ENCODE measurements at regions not wholly inside any gene's neighbourhood (a gene's known extent, or its start where the extent isn't known, plus 50 kb on each side); places are given as distances from the start of the nearest gene placed in this dataset.

GRCh38 chr9:88237479-88237961, 99.2 kb upstream of the SPATA31C2 start:
- Histone ChIP-seq H3K4me3 (ENCODE audit: low read length in 3 of 3) (no peak overlapping the region), H3K27ac (ENCODE audit: low read depth in 2 of 2, low read length in 2 of 2) (no peak overlapping the region), H3K4me1 (ENCODE audit: control insufficient read depth in 2 of 3, insufficient read depth in 2 of 3, low read depth in 1 of 3, low read length in 3 of 3) (peaks cover 0 to 2% (median 0%) of the 10 kb centered on the region in 3 donors), H3K27me3 (ENCODE audit: control insufficient read depth, insufficient read depth, low read length) (no peaks in the 10 kb centered on the region), H3K9ac (ENCODE audit: low read length in 3 of 3) (no peak overlapping the region), H3K9me3 (ENCODE audit: control insufficient read depth in 2 of 3, insufficient read depth in 1 of 3, low read length in 3 of 3) (no peaks in the 10 kb centered on the region), H3K36me3 (ENCODE audit: control insufficient read depth in 2 of 3, insufficient read depth in 3 of 3, low read length in 3 of 3) (no peaks in the 10 kb centered on the region)
- intact Hi-C loops (cut with DNase I), result no loop called here
- FAIRE-seq, result no peak
- TF ChIP-seq, protein P1, sequence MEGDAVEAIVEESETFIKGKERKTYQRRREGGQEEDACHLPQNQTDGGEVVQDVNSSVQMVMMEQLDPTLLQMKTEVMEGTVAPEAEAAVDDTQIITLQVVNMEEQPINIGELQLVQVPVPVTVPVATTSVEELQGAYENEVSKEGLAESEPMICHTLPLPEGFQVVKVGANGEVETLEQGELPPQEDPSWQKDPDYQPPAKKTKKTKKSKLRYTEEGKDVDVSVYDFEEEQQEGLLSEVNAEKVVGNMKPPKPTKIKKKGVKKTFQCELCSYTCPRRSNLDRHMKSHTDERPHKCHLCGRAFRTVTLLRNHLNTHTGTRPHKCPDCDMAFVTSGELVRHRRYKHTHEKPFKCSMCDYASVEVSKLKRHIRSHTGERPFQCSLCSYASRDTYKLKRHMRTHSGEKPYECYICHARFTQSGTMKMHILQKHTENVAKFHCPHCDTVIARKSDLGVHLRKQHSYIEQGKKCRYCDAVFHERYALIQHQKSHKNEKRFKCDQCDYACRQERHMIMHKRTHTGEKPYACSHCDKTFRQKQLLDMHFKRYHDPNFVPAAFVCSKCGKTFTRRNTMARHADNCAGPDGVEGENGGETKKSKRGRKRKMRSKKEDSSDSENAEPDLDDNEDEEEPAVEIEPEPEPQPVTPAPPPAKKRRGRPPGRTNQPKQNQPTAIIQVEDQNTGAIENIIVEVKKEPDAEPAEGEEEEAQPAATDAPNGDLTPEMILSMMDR (IDR thresholded peaks at IDR 0.05; ENCODE audit: borderline replicate concordance, extremely low read depth, insufficient read depth), result no peak
- peak in 3 of 5 donors; percentile 52 to 74 (median 68) for DNase-seq

- intact Hi-C loops (cut with DNase I), result no loop called here
- Histone ChIP-seq H3K36me3 (ENCODE audit: control insufficient read depth in 2 of 3, insufficient read depth in 3 of 3, low read length in 3 of 3) (no peaks in the 10 kb centered on the region), H3K9me3 (ENCODE audit: control insufficient read depth in 2 of 3, insufficient read depth in 1 of 3, low read length in 3 of 3) (no peaks in the 10 kb centered on the region), H3K4me3 (ENCODE audit: low read length in 3 of 3) (no peak overlapping the region), H3K9ac (ENCODE audit: low read length in 3 of 3) (no peak overlapping the region), H3K27me3 (ENCODE audit: control insufficient read depth, insufficient read depth, low read length) (no peaks in the 10 kb centered on the region), H3K4me1 (ENCODE audit: control insufficient read depth in 2 of 3, insufficient read depth in 2 of 3, low read depth in 1 of 3, low read length in 3 of 3) (peaks cover 0 to 2% (median 0%) of the 10 kb centered on the region in 3 donors), H3K27ac (ENCODE audit: low read depth in 2 of 2, low read length in 2 of 2) (no peak overlapping the region)
- FAIRE-seq, result no peak
- peak in 1 of 5 donors; percentile 71 for DNase-seq
- TF ChIP-seq, protein P1 (IDR thresholded peaks at IDR 0.05; ENCODE audit: borderline replicate concordance, extremely low read depth, insufficient read depth), result no peak
Observed at GRCh38 chr9:88236511-88237478, 98.5 kb upstream of the SPATA31C2 start.

GRCh38 chr9:88235615-88236014, 97.3 kb upstream of the SPATA31C2 start:
- no peak for FAIRE-seq
- Histone ChIP-seq H3K9me3 (ENCODE audit: control insufficient read depth in 2 of 3, insufficient read depth in 1 of 3, low read length in 3 of 3) (peaks cover 0 to under 1% (median 0%) of the 10 kb centered on the region in 3 donors), H3K4me3 (ENCODE audit: low read length in 3 of 3) (no peak overlapping the region), H3K4me1 (ENCODE audit: control insufficient read depth in 2 of 3, insufficient read depth in 2 of 3, low read depth in 1 of 3, low read length in 3 of 3) (peaks cover 0 to 2% (median 0%) of the 10 kb centered on the region in 3 donors), H3K36me3 (ENCODE audit: control insufficient read depth in 2 of 3, insufficient read depth in 3 of 3, low read length in 3 of 3) (no peaks in the 10 kb centered on the region), H3K9ac (ENCODE audit: low read length in 3 of 3) (no peak overlapping the region), H3K27ac (ENCODE audit: low read depth in 2 of 2, low read length in 2 of 2) (no peak overlapping the region), H3K27me3 (ENCODE audit: control insufficient read depth, insufficient read depth, low read length) (no peaks in the 10 kb centered on the region)
- no peak for DNase-seq
- intact Hi-C loops (cut with DNase I), result no loop called here
- TF ChIP-seq, protein P1 (IDR thresholded peaks at IDR 0.05; ENCODE audit: borderline replicate concordance, extremely low read depth, insufficient read depth), result no peak

Data from kidney (tissue), 13 donors.